ENCODE measurements at regions not wholly inside any gene's neighbourhood (a gene's known extent, or its start where the extent isn't known, plus 50 kb on each side); places are given as distances from the start of the nearest gene placed in this dataset.

DNA sequence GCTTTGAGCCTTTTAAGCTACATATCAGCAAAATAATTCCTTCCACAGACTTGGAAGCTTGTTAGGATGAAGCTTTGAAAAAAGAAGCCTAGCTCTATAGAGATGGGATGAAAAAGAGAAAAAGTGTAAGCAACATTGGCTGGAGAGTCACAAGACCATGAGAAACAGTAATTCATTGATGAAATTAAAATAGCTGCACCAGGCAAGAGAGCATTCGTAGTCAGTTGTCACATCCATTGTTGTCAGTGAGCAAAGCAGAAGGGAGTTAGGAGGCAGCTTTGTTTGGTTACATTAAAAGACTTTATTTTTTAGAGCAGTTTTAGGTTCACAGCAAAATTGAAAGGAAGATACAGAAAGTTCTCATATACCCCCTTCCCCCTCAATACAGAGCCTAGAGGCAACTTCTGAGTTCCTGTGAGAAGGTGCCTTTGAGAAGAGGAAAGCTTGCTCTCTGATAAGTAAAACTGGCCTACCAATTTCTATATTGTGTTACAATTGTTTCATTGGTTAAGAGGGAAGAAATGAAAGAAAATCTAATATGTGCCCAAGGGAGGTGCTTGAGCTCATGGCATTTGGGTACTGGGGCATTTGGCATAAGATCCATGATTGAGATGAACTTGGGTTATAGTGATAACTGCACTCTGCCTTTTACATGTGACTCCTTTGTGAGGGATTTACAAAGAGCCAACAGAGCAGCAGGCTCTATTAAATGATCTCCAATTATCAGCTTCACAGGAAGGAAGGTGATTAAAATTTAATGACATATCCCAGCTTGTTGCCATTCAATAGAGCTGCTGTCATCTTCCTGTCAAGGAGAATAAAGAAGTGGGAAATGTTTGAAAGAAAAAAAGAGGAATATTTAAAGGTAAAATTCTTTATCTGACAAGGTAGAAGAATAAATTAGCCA lies 361.3 kb upstream of the TMTC1 start:
- DNase-seq: no peak

DNA sequence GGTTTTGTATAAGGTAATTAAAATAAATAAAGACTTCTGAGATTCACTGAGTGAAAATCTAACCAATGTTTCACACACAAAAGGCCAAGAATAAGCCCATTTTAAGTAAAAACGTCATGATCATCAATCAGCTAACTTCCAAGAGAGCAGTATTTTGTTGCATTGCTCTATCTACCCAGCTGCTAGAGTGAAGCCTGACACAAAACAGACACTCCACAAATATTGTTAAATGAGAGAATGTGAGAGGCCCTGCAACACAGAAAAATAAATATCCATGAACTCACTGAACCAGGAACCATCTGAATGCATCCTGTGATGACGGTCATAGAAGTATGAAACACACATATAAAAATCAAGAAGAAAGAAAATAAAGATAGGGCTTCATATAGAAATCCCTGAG lies 358.6 kb upstream of the TMTC1 start:
- DNase-seq: no peak

DNA sequence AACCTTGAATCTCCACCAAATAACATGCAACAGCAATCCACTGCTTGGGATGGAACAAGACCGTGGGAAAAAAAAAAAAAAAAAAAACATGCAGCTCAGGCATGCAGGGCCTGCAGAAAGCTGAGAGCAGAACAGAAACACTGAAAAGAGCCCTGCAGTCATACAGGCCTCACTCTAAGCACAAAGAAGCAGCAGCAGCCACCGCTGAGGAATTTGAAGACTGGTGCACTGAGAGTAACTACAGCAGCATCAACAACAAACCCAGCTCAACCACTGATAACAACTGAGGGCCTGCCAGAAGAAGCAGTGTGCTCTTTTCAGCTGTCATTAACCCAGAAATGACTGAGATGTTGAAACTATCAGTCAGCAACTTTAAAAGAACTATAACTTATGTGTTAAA lies 354.7 kb upstream of the TMTC1 start:
- no peak for DNase-seq

DNA sequence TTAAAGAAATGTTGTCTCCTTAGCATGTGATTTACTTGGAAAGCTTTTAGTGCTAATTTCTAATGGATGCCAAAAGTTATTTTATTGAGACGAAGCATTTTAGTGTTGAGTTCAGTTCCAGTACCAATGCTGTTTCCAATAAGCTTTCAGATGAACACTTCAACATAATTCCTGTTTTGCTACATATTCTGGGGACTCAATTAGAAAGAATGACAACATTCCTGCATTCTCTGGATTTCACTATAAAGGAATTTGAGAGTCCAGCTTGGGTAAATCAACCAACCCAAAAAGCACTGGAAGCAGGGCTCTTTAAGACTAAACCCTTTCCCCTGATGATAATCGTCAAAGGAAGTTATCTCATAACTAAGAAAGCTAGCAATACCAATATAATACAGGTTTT lies 353.0 kb upstream of the TMTC1 start:
- DNase-seq: no peak

DNA sequence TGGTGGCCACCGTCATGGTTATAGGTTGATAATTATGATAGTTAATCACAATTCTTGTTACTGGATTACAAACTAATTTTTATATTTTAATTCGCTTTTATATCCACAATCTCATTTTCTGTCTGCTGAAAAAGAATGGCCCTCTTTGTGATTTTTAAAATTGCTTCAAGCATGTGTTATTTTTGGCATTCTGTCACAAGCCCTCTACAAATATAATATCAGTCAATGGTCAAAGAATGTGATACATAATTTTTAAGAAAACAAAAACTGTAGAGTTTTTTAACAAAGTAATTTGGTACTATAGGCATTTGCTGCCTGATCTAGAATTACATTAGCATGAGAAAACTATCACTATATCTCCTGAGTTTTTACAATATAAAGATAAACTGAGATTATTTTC lies 352.0 kb upstream of the TMTC1 start:
- no peak for DNase-seq

DNA sequence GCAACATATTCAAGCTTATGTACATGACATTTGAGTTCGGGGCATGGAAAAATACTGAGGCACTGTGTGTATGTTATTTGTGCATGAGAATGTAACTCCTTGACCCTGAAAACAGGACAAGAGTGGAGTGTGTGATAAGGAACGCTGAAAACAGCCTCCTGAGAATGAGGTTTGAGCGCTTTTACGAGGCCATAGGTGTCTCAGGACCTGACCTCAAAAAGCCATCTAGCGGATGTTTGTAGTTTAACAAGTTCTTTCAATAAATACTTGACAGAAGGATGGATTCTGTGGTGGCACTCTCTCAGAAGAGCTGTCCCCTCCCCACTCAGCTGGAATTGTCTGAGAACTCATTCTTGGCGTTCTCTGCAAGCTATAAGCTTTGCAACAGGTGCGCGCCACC lies 350.5 kb upstream of the TMTC1 start:
- DNase-seq: no peak

DNA sequence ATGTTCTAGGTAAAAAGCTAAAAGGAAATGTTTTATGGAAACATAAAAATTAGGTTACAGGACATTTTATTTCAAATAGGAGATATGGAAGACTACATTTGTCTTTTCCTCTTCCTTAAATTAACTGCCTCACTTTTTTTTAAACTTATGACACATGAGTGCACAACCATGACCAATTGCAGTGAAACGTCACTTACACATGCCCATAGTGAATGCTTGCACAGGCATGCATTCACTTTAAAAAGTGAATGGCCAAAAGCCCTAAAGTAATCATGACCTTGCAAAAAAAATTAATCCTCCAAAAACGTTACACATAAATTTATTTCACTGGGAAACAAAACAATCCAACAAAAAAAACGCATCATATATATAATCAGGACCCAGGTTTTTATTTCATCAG lies 343.2 kb upstream of the TMTC1 start:
- no peak for DNase-seq

DNA sequence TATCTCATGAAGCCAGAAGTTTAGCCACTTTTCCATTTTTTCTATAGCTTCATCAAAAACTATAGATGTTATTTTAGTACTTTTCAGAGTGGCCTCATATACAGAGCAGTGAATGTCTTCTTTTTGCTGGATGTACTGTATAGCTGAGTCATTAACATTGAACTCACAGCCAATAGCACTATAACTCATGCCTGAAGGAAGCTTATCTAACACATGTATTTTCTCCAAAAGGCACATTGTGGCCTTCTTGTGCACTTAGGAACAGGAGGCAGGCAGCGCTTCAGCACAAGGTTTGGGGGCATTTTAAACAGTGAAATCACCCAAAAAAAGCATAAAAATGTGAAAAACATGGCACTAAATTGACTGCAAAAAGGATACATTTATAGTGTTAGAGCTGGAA lies 336.8 kb upstream of the TMTC1 start:
- DNase-seq: no peak

DNA sequence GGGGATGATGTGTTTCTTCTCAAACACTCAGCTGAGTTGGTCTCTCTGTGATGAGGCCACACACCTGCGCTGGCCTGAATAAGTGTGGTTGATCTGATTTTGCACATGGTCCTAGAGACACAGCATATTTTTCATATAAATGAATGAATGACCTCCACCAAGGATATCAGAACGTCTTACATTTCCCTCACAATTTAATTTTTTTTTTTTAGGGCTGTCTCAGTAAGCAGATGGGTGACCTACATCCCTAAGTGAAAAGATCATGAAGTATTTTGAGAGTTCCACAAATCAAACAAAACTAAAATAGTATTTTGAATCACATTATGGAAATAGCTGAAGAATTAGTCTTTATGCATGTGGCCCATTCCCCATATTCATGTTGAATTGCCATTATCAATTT lies 333.7 kb upstream of the TMTC1 start:
- no peak for DNase-seq

DNA sequence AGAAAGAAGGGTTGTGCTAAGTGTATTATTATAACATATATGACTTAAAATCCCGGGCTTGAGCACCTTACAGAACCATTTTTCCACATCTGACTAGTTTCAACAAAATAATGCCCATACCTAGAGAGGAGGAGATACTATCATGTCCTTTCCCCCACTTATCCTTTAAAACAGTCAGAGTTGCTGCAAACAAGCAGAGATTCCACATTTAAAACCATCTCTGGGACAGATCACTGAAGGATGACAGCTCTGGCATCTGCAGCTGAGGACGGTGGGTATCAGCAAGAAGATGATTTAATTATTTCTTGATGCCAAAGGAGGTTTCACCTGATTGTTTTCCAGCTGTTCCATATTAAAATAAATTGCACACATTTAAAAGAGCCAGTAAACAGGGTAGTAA lies 328.0 kb upstream of the TMTC1 start:
- no peak for DNase-seq

DNA sequence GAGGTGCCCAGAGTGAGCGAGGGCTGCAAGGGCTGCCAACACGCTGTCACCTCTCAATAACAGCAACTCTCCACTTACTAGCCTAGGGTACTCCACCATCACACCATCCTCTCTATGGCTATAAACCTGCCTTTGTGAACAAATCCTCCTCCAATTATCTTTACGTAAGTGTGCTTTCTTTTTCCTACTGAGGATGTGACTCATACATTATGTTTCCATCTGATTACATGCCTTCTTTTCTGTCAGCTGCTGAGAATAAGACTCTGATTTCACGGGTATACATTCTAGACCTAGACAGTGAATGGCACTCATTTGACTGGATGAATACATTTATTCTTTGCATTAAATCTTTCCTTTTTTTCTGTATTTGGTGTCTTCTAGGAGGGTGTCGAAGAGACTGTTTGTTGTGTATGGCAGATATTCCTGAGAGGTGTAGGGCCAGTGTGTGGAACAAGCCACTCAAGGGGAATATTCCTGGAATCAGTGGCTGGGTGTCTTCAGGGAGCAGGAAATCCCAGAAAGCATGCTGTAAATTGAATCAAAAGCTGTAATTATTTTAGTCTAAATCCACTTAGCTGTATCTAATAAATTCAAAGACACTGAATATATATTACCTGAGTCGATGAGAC lies 327.3 kb upstream of the TMTC1 start:
- no peak for DNase-seq

DNA sequence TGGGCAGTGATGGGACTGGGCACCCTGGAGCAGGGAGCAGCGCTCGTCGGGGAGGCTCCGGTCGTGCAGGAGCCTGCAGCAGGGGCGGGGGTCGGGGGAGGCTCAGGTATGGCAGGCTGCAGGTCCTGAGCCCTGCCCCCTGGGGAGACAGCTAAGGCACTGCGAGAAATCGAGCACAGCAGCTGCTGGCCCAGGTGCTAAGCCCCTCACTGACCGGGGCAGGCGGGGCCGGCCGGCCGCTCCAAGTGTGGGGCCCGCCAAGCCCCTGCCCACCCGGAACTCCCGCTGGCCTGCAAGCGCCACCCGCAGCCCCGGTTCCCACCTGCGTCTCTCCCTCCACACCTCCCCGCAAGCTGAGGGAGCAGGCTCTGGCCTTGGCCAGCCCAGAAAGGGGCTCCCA lies 326.8 kb upstream of the TMTC1 start:
- DNase-seq: no peak

DNA sequence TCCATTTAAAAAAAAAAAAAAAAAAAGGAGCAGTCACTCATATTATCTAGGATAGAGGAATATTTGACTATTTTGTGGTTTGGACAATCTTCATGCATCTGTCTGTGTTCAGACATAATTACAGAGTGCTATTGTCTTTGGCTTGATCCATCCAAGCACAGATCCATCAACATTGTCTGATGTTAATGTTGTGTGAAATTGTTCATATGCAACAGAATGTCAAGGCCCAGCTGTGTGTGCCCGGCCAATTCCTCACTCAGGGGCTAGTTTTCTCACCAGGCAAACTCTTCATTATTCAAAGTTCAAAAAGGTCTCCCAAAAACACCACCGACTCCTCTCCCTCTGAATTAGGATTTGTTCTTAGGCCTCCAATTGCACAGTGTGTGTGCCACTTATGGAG lies 324.9 kb upstream of the TMTC1 start:
- no peak for DNase-seq

DNA sequence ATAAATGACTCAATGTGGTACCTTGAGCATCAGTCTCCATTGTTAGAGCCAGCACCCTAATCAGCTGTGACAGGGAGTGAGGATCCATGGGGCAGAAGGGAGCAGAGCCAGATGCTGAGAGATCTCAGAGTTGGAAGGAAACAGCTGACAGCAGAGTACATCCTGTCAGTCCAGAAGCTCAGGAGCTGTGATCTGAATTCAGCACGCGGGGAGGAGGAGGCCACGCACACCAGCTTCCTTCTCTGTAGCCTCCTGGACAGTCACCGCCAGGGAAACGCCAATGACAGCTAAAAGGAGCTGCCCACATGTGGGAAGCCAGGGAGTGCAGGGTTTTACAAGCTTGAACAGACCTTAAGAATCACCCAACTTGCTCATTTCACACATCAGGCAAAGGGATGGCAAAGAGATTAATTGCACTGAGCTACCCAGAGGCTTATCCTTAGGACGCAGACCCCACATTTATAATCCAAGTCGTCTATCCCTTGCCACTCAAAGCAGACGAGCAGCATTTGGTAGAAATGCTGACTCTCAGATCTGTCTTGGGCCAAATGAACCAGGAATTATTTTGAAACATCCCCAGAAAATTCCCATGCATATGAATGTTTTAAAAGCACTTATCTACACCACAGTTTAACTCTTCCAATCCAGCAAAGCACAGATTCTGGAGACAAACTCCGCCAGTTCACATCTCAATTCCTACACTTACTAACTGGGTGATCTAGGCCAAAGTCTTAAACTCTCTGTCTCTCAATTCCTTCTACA lies 322.6 kb upstream of the TMTC1 start:
- DNase-seq: no peak

DNA sequence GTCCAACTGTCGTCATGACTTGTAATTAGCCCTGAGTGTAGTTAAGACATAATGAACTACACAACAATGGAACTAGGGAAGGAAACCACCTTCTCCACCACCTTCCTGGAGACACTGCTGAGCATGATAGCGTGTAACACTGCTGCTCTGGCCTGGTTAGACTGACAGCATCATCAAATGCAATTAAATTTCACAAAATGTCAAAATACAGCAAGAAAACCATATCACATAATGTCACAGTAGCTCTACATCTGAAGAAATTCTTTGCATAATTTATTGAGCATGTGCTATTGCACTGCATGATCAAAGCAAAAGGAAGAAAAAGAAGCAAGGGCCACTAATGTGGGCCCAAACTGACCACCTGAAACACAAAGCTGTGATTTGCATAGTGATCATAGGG lies 321.8 kb upstream of the TMTC1 start:
- DNase-seq: no peak

DNA sequence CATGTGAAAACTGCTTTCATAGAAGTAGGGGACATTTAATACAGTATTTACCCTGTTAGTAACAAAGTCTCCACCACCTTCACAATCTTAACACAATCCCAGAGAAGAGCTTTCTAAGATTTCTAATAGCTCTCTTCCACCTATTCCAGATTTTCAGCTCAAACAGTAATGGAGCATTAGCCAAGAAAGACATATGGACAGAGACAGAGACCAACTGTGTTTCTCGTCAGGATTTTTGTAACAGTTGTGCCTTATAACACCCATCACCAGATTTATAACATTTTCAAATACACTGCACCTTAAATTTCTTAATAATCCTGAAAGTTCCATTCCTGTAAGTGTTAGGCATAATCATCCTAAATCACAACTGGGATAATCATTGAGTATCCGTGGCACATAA lies 321.2 kb upstream of the TMTC1 start:
- no peak for DNase-seq

DNA sequence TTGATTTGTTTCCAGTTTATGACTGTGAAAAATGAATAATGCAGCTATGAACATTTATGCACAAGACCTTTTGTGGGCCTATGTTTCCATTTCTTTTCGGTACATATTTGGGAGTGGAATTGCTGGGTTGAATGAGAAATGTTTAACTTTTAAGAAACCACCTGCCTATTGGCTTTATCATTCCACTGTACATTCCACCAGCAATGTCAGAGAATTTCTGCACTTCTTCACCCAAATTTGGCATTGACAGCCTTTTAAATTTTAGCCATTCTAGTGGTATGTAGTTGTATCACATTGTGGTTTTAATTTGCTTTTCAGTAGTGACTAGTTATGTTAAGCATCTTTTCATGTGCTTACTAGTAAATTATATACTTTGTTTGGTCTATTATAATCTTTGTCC lies 317.0 kb upstream of the TMTC1 start:
- no peak for DNase-seq

DNA sequence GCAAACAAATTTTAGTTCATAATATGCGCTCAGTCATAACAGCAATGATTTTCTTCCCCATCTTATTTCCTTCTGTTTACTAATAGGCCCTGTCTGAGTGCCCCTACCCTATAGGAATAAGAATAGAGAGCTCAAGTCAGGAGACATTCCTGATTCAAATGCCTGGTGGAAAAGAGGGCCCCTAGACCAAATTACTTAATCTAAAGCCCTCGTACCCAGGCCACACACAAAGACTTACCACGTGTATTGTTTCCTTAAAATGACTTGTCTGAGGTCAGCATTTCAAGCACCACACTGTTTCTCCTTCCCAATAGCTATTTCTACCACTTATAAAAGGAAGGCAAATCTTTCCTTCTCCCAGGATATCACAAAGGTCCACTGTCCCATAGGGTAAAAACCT lies 314.9 kb upstream of the TMTC1 start:
- DNase-seq: no peak

DNA sequence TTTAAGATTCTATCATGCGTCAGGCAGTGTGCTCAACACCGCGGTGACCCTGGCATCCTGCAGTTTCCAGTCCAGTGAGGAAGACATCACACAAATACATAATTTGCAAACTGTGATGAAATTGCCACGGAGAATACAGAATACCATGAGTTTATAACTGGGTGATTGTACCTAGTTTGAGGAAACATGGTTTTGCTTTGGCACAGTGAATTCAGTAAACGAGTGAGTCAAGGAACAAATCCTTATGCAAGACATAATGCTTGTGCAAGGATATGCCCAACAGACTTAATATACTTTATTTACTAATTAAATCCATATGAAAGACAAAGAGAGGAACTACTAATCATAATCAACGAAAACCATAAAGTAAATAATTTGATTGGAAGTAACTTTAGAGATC lies 311.8 kb upstream of the TMTC1 start:
- DNase-seq: no peak

DNA sequence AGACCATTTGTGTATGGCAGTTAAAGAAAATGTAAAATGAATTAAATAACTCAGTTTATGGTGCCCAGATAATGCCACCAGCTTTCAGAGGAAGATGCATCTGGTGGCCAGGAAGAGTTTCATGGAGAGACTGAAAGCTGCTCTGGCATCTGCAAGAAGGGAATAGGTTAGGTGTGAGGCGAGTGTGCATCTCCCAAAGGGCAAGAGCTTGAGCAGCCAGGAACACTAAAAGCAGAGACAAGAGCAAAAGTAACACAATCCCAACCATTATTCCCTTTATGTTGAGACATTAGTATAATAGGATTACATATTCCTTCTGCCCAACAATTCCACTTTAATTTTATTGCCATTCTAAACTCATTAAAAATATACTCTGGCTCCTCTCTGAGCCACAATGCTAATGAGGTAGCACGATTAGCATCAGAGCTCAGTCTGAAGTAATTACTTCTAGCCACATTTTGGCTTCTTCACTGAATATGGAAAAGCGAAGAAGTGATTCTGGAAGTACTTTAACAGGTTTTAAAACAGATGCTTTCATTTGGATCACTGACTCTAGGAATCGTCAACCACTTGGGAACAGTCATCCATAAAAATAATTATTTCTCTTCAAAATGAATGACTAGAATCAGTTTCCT lies 309.4 kb upstream of the TMTC1 start:
- DNase-seq: no peak

DNA sequence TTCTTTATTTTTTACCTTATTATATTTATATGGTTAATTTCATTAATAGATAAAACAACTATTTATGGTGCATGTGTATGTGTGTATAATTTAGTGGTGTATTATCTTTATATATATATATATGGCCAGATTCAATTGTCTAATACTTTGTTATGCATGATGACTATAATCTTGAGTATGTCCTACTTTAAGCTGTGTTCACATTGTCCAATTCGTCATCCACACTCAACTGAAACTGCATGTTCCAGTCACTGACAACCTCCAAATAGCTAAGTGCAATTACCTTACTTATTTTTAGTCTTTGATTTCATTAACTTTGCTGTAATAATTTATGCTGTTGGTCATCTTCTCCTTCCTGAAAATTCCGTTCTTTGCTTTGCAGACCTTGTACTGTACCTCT lies 306.5 kb upstream of the TMTC1 start:
- DNase-seq: no peak

DNA sequence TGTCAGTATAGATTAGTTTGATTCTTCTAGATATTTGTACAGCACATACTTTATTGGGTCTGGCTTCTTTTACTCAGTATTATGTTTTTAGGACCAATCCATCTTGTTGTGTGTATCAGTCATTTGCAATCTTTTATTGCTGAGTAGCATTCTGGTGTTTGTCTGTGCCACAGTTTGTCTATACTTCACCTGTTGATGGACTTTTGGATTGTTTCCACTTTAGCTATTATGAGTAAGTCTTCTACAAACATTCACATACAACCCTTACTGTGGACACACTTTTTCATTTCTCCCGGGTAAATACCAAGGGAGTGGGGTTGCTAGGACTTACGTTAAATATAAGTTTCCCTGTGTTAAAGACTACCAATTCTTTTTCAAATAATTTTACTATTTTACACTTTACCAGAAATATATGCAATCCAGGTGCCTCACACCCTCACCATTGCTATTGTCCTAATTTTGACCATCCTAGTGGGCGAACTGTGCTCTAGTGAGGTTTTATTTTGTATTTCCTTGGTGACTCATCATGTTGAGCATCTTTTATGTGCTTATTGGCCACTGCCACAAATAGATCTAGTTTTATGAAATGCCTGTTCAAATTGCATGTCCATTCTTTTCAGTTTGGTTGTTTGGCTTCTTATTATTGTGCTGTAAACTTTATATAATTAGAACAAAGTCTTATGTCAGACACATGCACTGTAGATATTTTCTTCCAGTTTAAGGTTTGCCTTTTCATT lies 304.7 kb upstream of the TMTC1 start:
- no peak for DNase-seq

DNA sequence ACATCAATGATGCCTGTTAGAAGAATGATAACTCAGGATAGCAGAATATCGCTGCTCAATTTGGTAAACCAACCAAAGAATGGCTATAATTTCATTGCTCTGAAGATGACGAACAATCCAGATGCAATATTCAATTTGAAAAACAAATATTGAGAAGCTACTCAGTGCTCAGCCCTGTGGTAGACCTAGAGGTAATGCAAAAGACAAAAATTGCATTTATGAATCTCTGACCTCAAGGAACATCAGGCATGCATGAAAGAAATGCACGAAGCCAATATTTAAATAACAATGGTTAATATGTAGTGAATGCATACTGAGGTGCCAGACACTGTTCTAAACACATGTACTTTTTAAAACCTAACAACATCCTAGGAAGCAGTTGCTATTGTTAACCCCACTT lies 298.6 kb upstream of the TMTC1 start:
- DNase-seq: no peak
